Adrenal gland (tissue), 9 donors: ENCODE measurements at regions not wholly inside any gene's neighbourhood (a gene's known extent, or its start where the extent isn't known, plus 50 kb on each side); places are given as distances from the start of the nearest gene placed in this dataset.

Source experiments
- DNase-seq, 7 donors: peaks; one replicate each; pipeline ENCODE4 v3.0.0-alpha.2; 2019 to 2020
- H3K27ac ChIP-seq, 5 donors: fragments of 200-600 bp; sonication (generic) in 4 of 5; 1 replicate in 3 of 5; 2 replicates in 2 of 5; pipeline versions ENCODE4 v1.5.1 to v1.8.0; 2016 to 2020; ENCODE audit warnings: mild to moderate bottlenecking in 1 of 5
- H3K27me3 ChIP-seq: fragments of 200-600 bp; 2 replicates; pipeline ENCODE4 v1.8.0; 2021
- H3K36me3 ChIP-seq, 2 donors: fragments of 200-600 bp; replicated peaks in 1 of 2; 1 replicate in 1 of 2; 2 replicates in 1 of 2; pipeline versions ENCODE4 v1.5.1 to v1.8.0; 2018 to 2022
- H3K4me1 ChIP-seq, 2 donors: fragments of 200-600 bp; replicated peaks in 1 of 2; 1 replicate in 1 of 2; 2 replicates in 1 of 2; pipeline versions ENCODE4 v1.5.1 to v1.8.0; 2018 to 2021
- H3K4me3 ChIP-seq, 4 donors: fragments of 200-600 bp; sonication (generic) in 3 of 4; one replicate each; pipeline ENCODE4 v1.5.1; 2016 to 2018
- H3K9me3 ChIP-seq, 3 donors: fragments of 200-600 bp; sonication (generic) in 1 of 3; replicated peaks in 1 of 3; 1 replicate in 2 of 3; 2 replicates in 1 of 3; pipeline versions ENCODE4 v1.5.1 to v1.8.0; 2016 to 2021
- POLR2A ChIP-seq, 2 donors: fragments of 450-650 bp; IDR thresholded peaks; one replicate each; pipeline ENCODE4 v1.6.1; 2017; ENCODE audit warnings: antibody characterized with exemption in 2 of 2, mild to moderate bottlenecking in 2 of 2, moderate library complexity in 1 of 2
- WGBS, 4 donors: extraction: QIAGEN DNeasy Blood & Tissue Kit in 2 of 4; methylation state at CpG; one replicate each; pipeline versions ENCODE4 v1.1.5 to v1.1.7; 2013 to 2017; 5-methylcytosine and 5-hydroxymethylcytosine counted together
- intact Hi-C, 2 donors: fragments of 100-400 bp; cut with DNase I; formaldehyde crosslinking; loops; one replicate each; pipeline versions ENCODE4 v1.14.1 to v1.15.0; 2022 to 2023
- TF ChIP-seq, protein P1 (sequence below), 6 experiments: fragments of 450-650 bp in 4 of 6; fragments of 200-600 bp in 2 of 6; sonication (generic) in 1 of 6; IDR thresholded peaks; 1 replicate in 5 of 6; 2 replicates in 1 of 6; pipeline versions ENCODE4 v1.5.1 to v1.8.0; 2016 to 2021; ENCODE audit warnings: antibody characterized with exemption in 6 of 6, mild to moderate bottlenecking in 2 of 6, moderate library complexity in 1 of 6
- donor health status: healthy with polysubstance abuse.
- donor health status: Bipolar disorder and iron deficiency.
- donor health status: DM: yes; HTN: yes; CAD: no.
- donor health status: DM: no; HTN: no; CAD: no.
- donor health status: DM: no; HTN: no; CAD: no.

DNA sequence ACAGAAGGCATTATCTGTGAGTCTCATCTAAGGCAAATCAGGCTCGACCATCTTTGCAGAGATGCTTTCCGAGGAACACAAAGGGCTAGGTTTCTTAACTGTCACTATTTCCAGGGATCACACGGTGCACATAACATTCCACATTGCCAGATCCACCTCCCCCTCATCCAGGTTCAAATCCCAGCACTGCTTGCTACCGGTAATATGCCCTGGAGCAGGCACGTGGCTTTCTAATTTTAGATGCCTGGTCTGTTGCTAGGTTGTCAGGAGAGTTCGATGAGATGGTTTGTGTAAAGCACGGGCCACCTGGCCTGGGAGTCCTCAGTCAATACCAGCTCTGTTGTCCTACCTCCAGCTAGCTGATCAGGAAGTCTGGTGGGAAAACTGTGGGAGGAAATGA is 598.6 kb downstream of the NPHP4 start:
- intact Hi-C loops, result no loop called here
- DNase-seq, result no peak
- H3K27me3 ChIP-seq, result peaks cover 3% of the 10 kb centered on the region
- 49 to 72% (median 66%) methylated on average over 7 of the region's 7 CpGs for WGBS, 4 donors
- H3K4me3 ChIP-seq, result no peak overlapping the region
- H3K9me3 ChIP-seq, result no peaks in the 10 kb centered on the region
- no peaks in the 10 kb centered on the region for H3K4me1 ChIP-seq
- no peaks in the 10 kb centered on the region for H3K36me3 ChIP-seq
- TF ChIP-seq, protein P1, sequence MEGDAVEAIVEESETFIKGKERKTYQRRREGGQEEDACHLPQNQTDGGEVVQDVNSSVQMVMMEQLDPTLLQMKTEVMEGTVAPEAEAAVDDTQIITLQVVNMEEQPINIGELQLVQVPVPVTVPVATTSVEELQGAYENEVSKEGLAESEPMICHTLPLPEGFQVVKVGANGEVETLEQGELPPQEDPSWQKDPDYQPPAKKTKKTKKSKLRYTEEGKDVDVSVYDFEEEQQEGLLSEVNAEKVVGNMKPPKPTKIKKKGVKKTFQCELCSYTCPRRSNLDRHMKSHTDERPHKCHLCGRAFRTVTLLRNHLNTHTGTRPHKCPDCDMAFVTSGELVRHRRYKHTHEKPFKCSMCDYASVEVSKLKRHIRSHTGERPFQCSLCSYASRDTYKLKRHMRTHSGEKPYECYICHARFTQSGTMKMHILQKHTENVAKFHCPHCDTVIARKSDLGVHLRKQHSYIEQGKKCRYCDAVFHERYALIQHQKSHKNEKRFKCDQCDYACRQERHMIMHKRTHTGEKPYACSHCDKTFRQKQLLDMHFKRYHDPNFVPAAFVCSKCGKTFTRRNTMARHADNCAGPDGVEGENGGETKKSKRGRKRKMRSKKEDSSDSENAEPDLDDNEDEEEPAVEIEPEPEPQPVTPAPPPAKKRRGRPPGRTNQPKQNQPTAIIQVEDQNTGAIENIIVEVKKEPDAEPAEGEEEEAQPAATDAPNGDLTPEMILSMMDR (IDR thresholded peaks at IDR 0.05), result no peak
- TF ChIP-seq POLR2A (IDR thresholded peaks at IDR 0.05), result no peak
- H3K27ac ChIP-seq, result no peak overlapping the region

DNA sequence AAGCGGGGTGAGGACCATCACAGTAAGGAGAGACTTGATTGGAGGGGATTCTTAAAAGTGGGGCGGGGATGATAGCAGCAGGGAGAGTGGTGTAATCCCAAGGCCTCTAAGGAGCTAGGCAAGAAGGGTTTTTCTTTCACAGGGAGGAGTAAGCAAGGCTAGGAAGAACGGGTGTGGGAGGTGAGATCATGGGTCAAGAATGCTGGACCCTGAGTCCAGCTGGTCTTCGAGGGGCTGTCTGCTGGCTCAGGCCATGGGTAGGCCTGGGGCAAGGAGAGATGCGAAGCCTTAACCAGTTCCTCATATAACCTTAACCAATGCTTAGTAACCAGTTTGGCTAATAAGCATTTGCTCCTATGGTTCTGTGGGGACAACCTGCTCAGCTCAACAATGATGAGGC is 599.1 kb downstream of the NPHP4 start:
- whole genome bisulfite sequencing, 4 donors, result 49 to 68% (median 55%) methylated on average over 5 of the region's 5 CpGs
- Histone ChIP-seq H3K27me3 (peaks cover 3% of the 10 kb centered on the region), H3K9me3 (no peaks in the 10 kb centered on the region), H3K4me1 (no peaks in the 10 kb centered on the region), H3K4me3 (no peak overlapping the region), H3K27ac (no peak overlapping the region), H3K36me3 (no peaks in the 10 kb centered on the region)
- no peak for TF ChIP-seq POLR2A (IDR thresholded peaks at IDR 0.05)
- TF ChIP-seq, protein P1 (IDR thresholded peaks at IDR 0.05), result no peak
- no peak for DNase-seq
- intact Hi-C loops, result no loop called here

DNA sequence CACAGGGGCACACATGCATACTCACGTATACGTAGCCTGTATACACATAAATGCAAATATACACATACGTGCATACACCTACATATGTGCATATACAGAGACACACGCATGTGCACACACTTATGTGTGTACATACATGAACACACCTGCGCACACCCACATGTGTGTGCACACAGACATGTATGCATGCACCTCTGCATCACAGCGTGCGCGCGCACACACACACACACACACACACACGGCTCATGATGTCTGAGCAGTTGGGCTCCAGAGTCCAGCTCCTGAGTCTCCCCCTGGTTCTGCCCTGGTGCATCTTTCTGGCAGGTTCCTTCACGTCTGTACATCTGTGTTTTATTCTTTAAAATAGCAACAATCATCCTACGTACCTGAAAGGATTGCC is 600.5 kb downstream of the NPHP4 start:
- Histone ChIP-seq H3K4me3 (no peak overlapping the region), H3K9me3 (no peaks in the 10 kb centered on the region), H3K27me3 (peaks cover 3% of the 10 kb centered on the region), H3K36me3 (no peaks in the 10 kb centered on the region), H3K4me1 (no peaks in the 10 kb centered on the region), H3K27ac (no peak overlapping the region)
- TF ChIP-seq, protein P1 (IDR thresholded peaks at IDR 0.05), result no peak
- TF ChIP-seq POLR2A (IDR thresholded peaks at IDR 0.05), result no peak
- DNase-seq, result no peak
- WGBS, 4 donors, result 83 to 86% (median 84%) methylated on average over 9 to 12 of the region's 12 CpGs
- intact Hi-C loops, result no loop called here

DNA sequence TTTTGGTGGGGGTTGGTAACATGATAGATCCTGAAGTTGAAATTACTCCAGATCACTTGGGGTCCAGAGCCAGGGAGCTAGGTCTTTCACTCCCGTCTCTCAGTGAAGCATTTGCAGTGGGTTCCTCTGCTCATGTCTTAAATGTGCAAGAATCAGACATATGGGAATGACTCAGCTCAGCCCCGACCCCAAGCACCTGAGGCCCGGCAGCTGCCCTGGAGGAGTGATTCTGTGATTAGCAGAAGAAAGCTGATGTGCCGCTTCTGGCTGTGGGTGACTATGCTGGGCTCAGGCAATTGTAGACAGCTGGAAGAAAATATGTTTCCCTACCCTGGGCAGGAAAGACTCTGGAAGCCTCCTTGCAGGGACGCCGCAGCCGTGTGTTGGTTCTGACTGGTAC is 601.7 kb downstream of the NPHP4 start:
- WGBS, 4 donors, result 45 to 76% (median 51%) methylated on average over 6 to 7 of the region's 7 CpGs
- peaks cover 3% of the 10 kb centered on the region for H3K27me3 ChIP-seq
- H3K36me3 ChIP-seq, result no peaks in the 10 kb centered on the region
- no peaks in the 10 kb centered on the region for H3K9me3 ChIP-seq
- TF ChIP-seq, protein P1 (IDR thresholded peaks at IDR 0.05), result no peak
- no peak for TF ChIP-seq POLR2A (IDR thresholded peaks at IDR 0.05)
- no peak for DNase-seq
- no peaks in the 10 kb centered on the region for H3K4me1 ChIP-seq
- no peak overlapping the region for H3K4me3 ChIP-seq
- intact Hi-C loops, result no loop called here
- no peak overlapping the region for H3K27ac ChIP-seq
